HepG2 (cell line): ENCODE measurements at regions not wholly inside any gene's neighbourhood (a gene's known extent, or its start where the extent isn't known, plus 50 kb on each side); places are given as distances from the start of the nearest gene placed in this dataset.

Source experiments
- ATAC-seq: fragments of 200-7000 bp; cut with Tn5 transposase; 3 replicates; pipeline ENCODE4 v1.9.1; 2020; ENCODE audit warnings: mild to moderate bottlenecking, moderate library complexity
- BruUV-seq: library from RNA; stranded (reverse); fragments of 400-500 nt; replicated peaks from 2 replicates; lab custom pipeline; 2021; lab: Mats Ljungman, UMichigan
- CTCF ChIA-PET: fragments of 300-600 bp; formaldehyde crosslinking; extraction: SDS; loops from one replicate; lab custom pipeline; 2021; ENCODE audit warnings: low total read pairs, inconsistent platforms, low intra/inter-chr PET ratio; lab: Yijun Ruan, JAX
- POLR2A ChIA-PET: fragments of 350-600 bp; sonication (Branson Sonifier 250); formaldehyde crosslinking; loops from one replicate; lab custom pipeline; 2020; ENCODE audit warnings: antibody characterized with exemption, inconsistent platforms; lab: Yijun Ruan, JAX
- DNase-seq: peaks from one replicate; pipeline ENCODE4 v3.0.0-alpha.2; 2015; ENCODE audit warnings: low spot score
- FAIRE-seq: peaks from 3 replicates; lab custom pipeline; 2011; peaks lifted over from hg19 to GRCh38; lab: Jason Lieb, UNC
- H2AFZ ChIP-seq: one replicate; pipeline ENCODE4 v1.6.1; 2011; ENCODE audit warnings: low read length, inconsistent platforms
- H3K27ac ChIP-seq: fragments of 300-600 bp; 3 replicates; pipeline ENCODE4 v1.8.0; 2011; ENCODE audit warnings: mixed run types, mild to moderate bottlenecking, mixed read lengths, low read length, inconsistent platforms; ENCODE audit not compliant: insufficient read depth; ENCODE audit errors: extremely low read length
- H3K27me3 ChIP-seq, 2 experiments: fragments of 200-600 bp in 1 of 2; 2 replicates in 1 of 2; 3 replicates in 1 of 2; pipeline versions ENCODE4 v1.6.0 to v1.8.0; 2011; ENCODE audit warnings: low read length in 2 of 2, mild to moderate bottlenecking in 2 of 2, moderate library complexity in 2 of 2, inconsistent platforms in 1 of 2; ENCODE audit not compliant: insufficient read depth in 2 of 2, control insufficient read depth in 1 of 2
- H3K36me3 ChIP-seq, 2 experiments: fragments of 200-600 bp in 1 of 2; replicated peaks in 1 of 2; 2 replicates in 1 of 2; 3 replicates in 1 of 2; pipeline versions ENCODE4 v1.5.1 to v1.8.0; 2011; ENCODE audit warnings: low read length in 2 of 2, inconsistent platforms in 1 of 2; ENCODE audit not compliant: insufficient read depth in 2 of 2, control insufficient read depth in 1 of 2
- H3K4me1 ChIP-seq: 2 replicates; pipeline ENCODE4 v1.5.1; 2012; ENCODE audit warnings: low read length, inconsistent platforms; ENCODE audit not compliant: insufficient read depth
- H3K4me2 ChIP-seq: 2 replicates; pipeline ENCODE4 v1.6.0; 2011; ENCODE audit warnings: low read depth, low read length, inconsistent platforms
- H3K4me3 ChIP-seq, 3 experiments: fragments of 200-600 bp in 1 of 3; sonication (generic), shearing (Covaris generic) in 1 of 3; replicated peaks in 1 of 3; 2 replicates each; pipeline ENCODE4 v1.5.1; 2011 to 2016; ENCODE audit warnings: low read length in 3 of 3, inconsistent platforms in 2 of 3, low read depth in 2 of 3, mild to moderate bottlenecking in 2 of 3, control low read depth in 1 of 3, mixed read lengths in 1 of 3; ENCODE audit not compliant: insufficient read depth in 1 of 3
- H3K79me2 ChIP-seq: one replicate; pipeline ENCODE4 v1.6.1; 2011; ENCODE audit warnings: low read length, inconsistent platforms; ENCODE audit not compliant: insufficient read depth
- H3K9ac ChIP-seq: 2 replicates; pipeline ENCODE4 v1.6.0; 2011; ENCODE audit warnings: mild to moderate bottlenecking, low read depth, low read length, inconsistent platforms; ENCODE audit not compliant: insufficient read depth
- H3K9me3 ChIP-seq: 2 replicates; pipeline ENCODE4 v1.5.1; 2012; ENCODE audit warnings: mild to moderate bottlenecking, low read length
- H4K20me1 ChIP-seq: 2 replicates; pipeline ENCODE4 v1.6.0; 2011; ENCODE audit warnings: inconsistent platforms, mild to moderate bottlenecking, low read length, moderate library complexity; ENCODE audit not compliant: insufficient read depth
- ATF5 ChIP-seq: sonication (generic); formaldehyde crosslinking; IDR thresholded peaks from 2 replicates; pipeline ENCODE4 v1.4.0; 2020; ENCODE audit warnings: mild to moderate bottlenecking, low read depth, missing genetic modification reagents
- GABPA ChIP-seq, 2 experiments: IDR thresholded peaks; 2 replicates each; pipeline ENCODE4 v1.6.1; 2011 to 2016; ENCODE audit warnings: low read depth in 2 of 2, low read length in 1 of 2, missing biosample characterization in 1 of 2, missing genetic modification characterization in 1 of 2
- GRHL1 ChIP-seq: sonication (generic); formaldehyde crosslinking; conservative IDR thresholded peaks from 2 replicates; pipeline ENCODE4 v1.8.0; 2022; ENCODE audit warnings: missing genetic modification reagents
- NFKB2 ChIP-seq: sonication (generic); formaldehyde crosslinking; IDR thresholded peaks from 2 replicates; pipeline ENCODE4 v1.4.0; 2020; ENCODE audit warnings: missing genetic modification reagents, borderline replicate concordance
- PAX8 ChIP-seq: sonication (generic); formaldehyde crosslinking; IDR thresholded peaks from 2 replicates; pipeline ENCODE4 v1.8.0; 2022; ENCODE audit warnings: mild to moderate bottlenecking, missing genetic modification reagents, borderline replicate concordance
- TAF1 ChIP-seq: sonication (generic); formaldehyde crosslinking; IDR thresholded peaks from 2 replicates; pipeline ENCODE4 v1.4.0; 2020; ENCODE audit warnings: missing genetic modification reagents
- THRA ChIP-seq: sonication (generic); formaldehyde crosslinking; IDR thresholded peaks from 2 replicates; pipeline ENCODE4 v1.4.0; 2020; ENCODE audit warnings: missing genetic modification reagents, borderline replicate concordance
- ZMYM2 ChIP-seq: sonication (generic); formaldehyde crosslinking; IDR thresholded peaks from 2 replicates; pipeline ENCODE4 v1.8.0; 2022; ENCODE audit warnings: mild to moderate bottlenecking, missing genetic modification reagents
- ZNF101 ChIP-seq: sonication (generic); formaldehyde crosslinking; IDR thresholded peaks from 2 replicates; pipeline ENCODE4 v1.4.0; 2020; ENCODE audit warnings: mild to moderate bottlenecking, low read depth, missing genetic modification reagents, borderline replicate concordance
- ZNF260 ChIP-seq: sonication (generic); formaldehyde crosslinking; IDR thresholded peaks from 2 replicates; pipeline ENCODE4 v1.4.0; 2020; ENCODE audit warnings: missing genetic modification reagents, low read depth, mild to moderate bottlenecking, borderline replicate concordance
- ZNF383 ChIP-seq: sonication (generic); formaldehyde crosslinking; IDR thresholded peaks from 2 replicates; pipeline ENCODE4 v1.4.0; 2020; ENCODE audit warnings: missing genetic modification reagents, mild to moderate bottlenecking, borderline replicate concordance
- ZNF709 ChIP-seq: sonication (generic); formaldehyde crosslinking; IDR thresholded peaks from 2 replicates; pipeline ENCODE4 v1.5.0; 2020; ENCODE audit warnings: mild to moderate bottlenecking, missing genetic modification reagents
- ZSCAN31 ChIP-seq: sonication (generic); formaldehyde crosslinking; IDR thresholded peaks from 2 replicates; pipeline ENCODE4 v1.5.0; 2020; ENCODE audit warnings: low read depth, mild to moderate bottlenecking, missing genetic modification reagents
- WGBS: methylation state at CpG from one replicate; pipeline ENCODE4 v1.1.6; 2017; ENCODE audit warnings: low lambda C conversion rate; 5-methylcytosine and 5-hydroxymethylcytosine counted together
- in situ Hi-C: cut with HindIII; loops from 2 replicates; pipeline ENCODE4 v1.10.0; 2017; ENCODE audit warnings: low pct_unique_long_range_greater_than_20kb; ENCODE audit not compliant: extremely low pct_ligation_motif_present
- intact Hi-C: fragments of 100-400 bp; cut with micrococcal nuclease; formaldehyde crosslinking; loops from one replicate; pipeline ENCODE4 v1.10.0; 2022; ENCODE audit not compliant: unreplicated experiment
- TF ChIP-seq, protein P1 (sequence below): sonication (generic); formaldehyde crosslinking; IDR thresholded peaks from 2 replicates; pipeline ENCODE4 v1.4.0; 2020; ENCODE audit warnings: missing genetic modification reagents

GRCh38 chr5:4208996-4209395 is 613.4 kb downstream of the IRX1 start (continued):
- TF ChIP-seq ZNF101 (CRISPR knock-in tag) (no peak), ZNF260 (no peak), GABPA (IDR thresholded peaks at IDR 0.05; ENCODE audit: low read depth, low read length) (no peak), GABPA (CRISPR knock-in tag; IDR thresholded peaks at IDR 0.05; ENCODE audit: low read depth) (no peak)

DNA sequence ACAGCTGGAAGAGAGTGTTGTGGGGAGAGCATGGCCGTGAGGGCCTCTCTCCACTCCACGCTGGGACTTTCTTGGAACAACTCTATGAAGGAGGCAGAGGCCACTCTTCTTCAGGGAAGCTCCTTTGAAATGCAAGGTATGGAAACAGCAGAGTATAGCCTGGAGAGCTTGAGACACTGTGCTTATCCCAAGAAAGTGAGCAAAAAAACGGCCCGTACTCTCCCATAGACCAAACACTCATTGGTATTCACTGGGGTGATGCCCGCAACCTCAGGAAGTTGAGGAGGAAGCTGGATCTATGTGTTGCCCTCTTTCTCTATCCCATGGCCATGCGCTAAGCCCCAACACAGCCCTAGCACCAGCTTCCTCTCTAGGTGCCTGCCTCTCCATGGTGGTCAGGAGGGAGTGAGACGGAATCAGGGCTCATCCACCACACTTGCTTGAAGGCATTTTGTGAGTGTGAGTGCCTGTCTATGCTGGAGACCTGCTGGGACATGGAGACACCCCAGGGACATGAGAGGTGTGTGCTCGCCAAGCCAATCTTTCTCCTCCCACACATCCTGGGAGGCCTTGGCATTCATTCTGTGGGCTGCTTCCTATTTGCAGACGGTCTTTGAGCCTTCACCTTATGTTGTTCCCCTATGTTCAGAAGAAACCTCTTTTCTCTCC is 616.6 kb downstream of the IRX1 start:
- ChIA-PET CTCF (no interaction called here), POLR2A (no interaction called here)
- BruUV-seq = no TSS peak
- H3K27ac ChIP-seq = no peak overlapping the region
- intact Hi-C loops (no loop called here), in situ Hi-C loops (no loop called here)
- no peak overlapping the region for H3K4me2 ChIP-seq
- no peaks in the 10 kb centered on the region for H3K79me2 ChIP-seq
- H2AFZ ChIP-seq = no peak overlapping the region
- WGBS = 8% methylated on average over 8 of the region's 9 CpGs
- no peaks in the 10 kb centered on the region for H3K4me1 ChIP-seq
- no peak overlapping the region for H3K4me3 ChIP-seq
- H3K9ac ChIP-seq = no peak overlapping the region
- no peaks in the 10 kb centered on the region for H4K20me1 ChIP-seq
- ATAC-seq (no peak), FAIRE-seq (no peak), DNase-seq (no peak)
- H3K27me3 ChIP-seq = no peaks in the 10 kb centered on the region; a peak in 1 of 5 replicates
- H3K36me3 ChIP-seq = no peaks in the 10 kb centered on the region
- peaks cover 39% of the 10 kb centered on the region for H3K9me3 ChIP-seq
- no peak for TF ChIP-seq ZNF383 (CRISPR knock-in tag)
- TF ChIP-seq ZMYM2 = no peak
- no peak for TF ChIP-seq GRHL1 (CRISPR knock-in tag)
- no peak for TF ChIP-seq NFKB2 (CRISPR knock-in tag)
- TF ChIP-seq ATF5 (CRISPR knock-in tag) = no peak
- no peak for TF ChIP-seq TAF1
- TF ChIP-seq ZNF709 (CRISPR knock-in tag) = no peak
- TF ChIP-seq THRA (CRISPR knock-in tag) = no peak
- TF ChIP-seq, protein P1, sequence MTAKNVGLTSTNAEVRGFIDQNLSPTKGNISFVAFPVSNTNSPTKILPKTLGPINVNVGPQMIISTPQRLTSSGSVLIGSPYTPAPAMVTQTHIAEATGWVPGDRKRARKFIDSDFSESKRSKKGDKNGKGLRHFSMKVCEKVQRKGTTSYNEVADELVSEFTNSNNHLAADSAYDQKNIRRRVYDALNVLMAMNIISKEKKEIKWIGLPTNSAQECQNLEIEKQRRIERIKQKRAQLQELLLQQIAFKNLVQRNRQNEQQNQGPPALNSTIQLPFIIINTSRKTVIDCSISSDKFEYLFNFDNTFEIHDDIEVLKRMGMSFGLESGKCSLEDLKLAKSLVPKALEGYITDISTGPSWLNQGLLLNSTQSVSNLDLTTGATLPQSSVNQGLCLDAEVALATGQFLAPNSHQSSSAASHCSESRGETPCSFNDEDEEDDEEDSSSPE = no peak
- TF ChIP-seq PAX8 (CRISPR knock-in tag) = no peak
- TF ChIP-seq ZSCAN31 (CRISPR knock-in tag) = no peak
